Activated T-helper 1 cell treated with Interleukin-2 at 50 U/mL for 16 hours (primary cell): ENCODE measurements at regions not wholly inside any gene's neighbourhood (a gene's known extent, or its start where the extent isn't known, plus 50 kb on each side); places are given as distances from the start of the nearest gene placed in this dataset.
"Not testable (repeated sequence)": the region's sequence is repeated elsewhere in the genome, so short reads cannot be mapped to it uniquely, and the experiment has no call there.

Experiments used
- DNase-seq: peaks from one replicate; pipeline ENCODE4 v3.0.0-alpha.2; 2020; ENCODE audit warnings: low read depth

GRCh38 chr6:166724576-166724975, 97.5 kb upstream of the RPS6KA2 start:
- no peak for DNase-seq

DNA sequence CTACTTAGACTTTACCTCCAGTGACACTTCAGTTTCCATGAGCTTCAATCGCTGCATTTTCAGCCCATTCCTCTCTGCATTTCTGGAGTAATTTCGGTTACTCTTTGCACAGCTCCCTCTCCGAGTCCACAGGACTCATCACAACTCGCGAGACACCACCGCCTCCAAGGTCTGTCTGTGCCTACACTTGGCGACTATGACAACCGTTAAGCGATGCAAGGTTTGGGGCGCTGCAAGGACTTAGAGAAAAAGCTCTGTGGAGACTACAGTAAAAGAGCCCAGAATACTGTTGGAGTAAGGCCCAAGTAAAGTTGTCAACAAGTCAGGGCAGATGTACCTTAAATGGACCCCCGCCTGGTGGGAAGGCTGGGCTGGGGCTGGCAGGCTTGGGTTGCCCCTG, 95.7 kb upstream of the RPS6KA2 start:
- no peak for DNase-seq

DNA sequence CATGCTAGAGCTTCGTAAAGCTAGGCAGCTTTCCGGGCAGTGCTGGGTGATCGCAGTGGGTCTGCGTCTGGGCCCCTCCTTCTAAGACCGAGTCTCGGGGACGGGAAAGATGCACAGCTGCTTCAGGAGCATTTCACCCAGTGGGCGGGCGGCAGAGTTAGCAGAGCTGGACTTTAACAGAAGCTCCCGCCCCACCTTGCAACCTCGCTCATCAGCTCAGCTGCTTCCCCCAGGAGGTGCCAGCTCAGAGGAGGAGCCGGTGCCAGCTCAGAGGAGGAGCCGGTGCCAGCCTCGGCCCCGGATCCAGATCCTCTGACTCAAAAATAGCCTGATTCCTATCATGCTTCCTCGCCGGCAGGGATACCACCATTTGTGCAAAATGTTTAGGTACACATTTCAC, 94.5 kb upstream of the RPS6KA2 start:
- no peak for DNase-seq

GRCh38 chr6:166720856-166721255, 93.8 kb upstream of the RPS6KA2 start:
- DNase-seq: no peak

DNA sequence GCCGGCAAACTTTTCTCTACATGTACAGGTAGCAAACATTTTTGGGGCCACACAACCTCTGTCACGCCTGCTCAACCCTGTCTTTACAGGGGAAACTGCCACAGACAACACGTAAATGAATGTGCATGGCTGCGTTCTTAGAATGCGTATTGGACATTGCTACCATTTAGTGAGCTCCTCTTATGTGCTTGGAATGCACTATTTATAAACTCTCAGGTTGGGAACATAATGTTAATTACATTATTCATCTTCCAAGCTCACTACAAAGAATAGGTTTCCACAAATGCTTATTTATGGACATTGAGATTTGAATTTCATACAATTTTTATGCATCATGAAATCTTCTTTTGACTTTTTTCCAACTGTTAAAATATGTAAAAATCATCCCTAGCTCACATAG, 92.0 kb upstream of the RPS6KA2 start:
- no peak for DNase-seq

DNA sequence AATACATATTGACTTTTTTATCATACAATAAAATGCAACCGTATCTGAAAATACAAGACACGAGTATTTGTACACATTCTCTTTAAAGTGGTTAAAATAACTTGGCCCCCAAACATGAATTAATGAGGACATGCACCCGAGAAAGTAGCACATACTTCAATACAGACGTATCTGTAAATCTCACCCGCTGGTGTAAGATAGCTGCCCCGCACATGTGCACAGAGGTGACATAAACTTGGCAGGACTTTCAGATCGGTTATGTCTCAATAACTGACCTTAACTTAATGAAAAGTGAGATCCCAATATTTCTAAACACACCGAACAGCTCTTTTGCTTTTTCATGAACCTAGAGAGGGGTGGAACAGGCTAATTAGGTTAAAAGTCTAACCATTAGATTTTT, 91.5 kb upstream of the RPS6KA2 start:
- no peak for DNase-seq

DNA sequence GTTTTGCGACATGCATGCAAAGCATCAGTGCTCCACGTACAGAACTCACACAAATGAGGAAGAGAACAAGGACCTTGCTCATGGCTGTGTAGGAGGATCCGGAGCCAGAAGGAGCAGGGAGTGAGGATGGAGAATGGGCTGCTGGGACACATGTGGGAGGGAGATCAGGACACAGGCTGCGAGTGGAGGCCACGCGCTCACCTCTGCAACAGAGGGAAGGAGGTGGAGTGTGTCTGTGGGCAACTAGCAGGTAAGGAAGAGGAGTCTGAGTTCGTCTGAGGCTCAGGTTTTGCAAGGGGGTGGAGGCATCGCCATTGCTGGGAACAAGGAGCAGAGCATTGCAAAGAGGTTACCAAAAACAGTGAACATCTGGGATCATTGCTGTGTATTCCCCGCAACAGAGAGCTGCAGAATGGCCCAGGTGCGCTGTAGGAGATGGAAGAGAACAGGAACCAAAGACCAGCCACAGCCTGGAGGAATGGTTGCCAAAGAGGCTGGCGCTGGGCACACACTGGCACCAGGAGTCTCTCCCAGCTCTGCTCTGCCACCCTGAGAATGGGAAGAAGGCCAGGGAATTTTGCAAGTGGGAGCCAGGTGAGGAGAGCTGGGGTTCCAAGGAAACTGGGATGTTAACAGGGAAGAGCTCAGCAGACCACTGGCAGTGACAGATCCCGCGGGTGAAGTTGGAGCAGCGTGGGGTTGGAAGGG, 90.0 kb upstream of the RPS6KA2 start:
- no peak for DNase-seq

DNA sequence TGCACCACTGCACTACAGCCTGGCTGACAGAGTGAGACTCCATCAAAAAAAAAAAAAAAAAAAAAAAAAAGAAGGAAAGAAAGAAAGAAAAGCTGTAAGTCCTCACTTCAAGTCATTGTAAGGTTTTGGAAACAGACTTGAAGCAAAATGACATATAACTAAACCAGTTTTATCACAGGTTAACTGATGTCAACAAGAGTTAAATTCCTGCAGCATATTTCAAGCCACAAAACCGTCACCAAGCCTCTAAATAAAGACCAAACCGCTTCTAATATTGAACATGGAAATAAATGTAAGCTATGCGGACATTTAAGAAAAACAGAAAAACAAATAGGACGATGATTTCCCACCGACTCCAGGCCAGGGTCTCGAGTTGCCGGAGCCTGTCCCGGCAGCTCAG, 88.9 kb upstream of the RPS6KA2 start:
- DNase-seq: no peak

DNA sequence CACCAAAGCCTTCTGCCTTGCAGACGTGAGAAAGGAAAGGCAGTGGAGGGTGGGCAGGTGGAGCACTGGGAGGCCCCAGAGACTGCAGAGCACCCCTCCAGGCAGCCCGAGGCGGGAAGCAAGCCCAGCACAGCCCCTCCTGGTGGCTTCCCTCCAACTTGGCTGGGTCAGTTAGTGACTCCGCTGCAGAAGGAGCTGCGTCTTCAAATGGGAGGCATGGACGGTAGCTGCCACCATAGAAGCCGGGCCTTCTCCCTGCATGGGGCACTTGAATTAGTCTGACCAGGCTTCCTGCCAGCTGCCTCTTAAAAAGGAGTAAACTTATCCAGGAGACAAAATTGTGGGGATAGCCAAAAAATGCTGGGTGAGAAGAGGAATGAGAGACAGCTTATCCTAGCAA, 88.0 kb upstream of the RPS6KA2 start:
- no peak for DNase-seq

GRCh38 chr6:166714581-166714980, 87.5 kb upstream of the RPS6KA2 start:
- no peak for DNase-seq

- no peak for DNase-seq
Measured at GRCh38 chr6:166714187-166714510, 87.1 kb upstream of the RPS6KA2 start.

DNA sequence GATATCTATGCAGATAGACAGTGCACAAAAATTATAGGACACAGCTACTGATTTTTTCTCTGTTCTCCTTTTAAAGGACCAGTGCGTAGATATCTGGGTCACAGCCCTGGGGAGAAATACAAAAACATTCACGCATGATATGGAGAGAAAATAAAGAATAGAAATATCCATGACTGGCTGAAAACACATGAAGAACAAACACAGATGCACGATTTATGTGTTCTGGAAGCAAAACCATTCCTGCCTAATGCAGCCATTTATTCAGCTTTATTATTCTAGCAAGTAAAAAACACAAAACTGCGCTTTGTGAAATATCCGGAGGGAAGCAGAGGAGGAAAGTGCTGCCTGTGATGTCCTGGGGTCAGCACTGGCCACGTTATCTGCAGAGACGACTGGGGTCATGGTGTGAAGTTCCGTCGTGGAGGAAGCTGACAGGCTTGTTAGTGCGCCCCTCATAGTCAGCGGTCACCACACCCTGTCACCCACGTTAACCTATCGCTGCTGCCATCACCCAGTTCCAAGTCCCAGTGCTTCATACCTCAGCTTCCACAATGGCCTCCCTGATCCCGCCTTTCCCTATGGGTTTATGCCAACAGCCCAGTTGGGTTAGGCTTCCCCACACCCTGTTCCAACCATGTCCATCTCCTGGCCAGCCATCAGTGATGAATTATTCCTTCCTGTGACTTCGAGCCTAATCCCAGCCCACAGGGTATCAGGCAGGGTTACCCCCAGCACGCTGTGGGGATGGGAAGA, 86.6 kb upstream of the RPS6KA2 start:
- DNase-seq: no peak

DNA sequence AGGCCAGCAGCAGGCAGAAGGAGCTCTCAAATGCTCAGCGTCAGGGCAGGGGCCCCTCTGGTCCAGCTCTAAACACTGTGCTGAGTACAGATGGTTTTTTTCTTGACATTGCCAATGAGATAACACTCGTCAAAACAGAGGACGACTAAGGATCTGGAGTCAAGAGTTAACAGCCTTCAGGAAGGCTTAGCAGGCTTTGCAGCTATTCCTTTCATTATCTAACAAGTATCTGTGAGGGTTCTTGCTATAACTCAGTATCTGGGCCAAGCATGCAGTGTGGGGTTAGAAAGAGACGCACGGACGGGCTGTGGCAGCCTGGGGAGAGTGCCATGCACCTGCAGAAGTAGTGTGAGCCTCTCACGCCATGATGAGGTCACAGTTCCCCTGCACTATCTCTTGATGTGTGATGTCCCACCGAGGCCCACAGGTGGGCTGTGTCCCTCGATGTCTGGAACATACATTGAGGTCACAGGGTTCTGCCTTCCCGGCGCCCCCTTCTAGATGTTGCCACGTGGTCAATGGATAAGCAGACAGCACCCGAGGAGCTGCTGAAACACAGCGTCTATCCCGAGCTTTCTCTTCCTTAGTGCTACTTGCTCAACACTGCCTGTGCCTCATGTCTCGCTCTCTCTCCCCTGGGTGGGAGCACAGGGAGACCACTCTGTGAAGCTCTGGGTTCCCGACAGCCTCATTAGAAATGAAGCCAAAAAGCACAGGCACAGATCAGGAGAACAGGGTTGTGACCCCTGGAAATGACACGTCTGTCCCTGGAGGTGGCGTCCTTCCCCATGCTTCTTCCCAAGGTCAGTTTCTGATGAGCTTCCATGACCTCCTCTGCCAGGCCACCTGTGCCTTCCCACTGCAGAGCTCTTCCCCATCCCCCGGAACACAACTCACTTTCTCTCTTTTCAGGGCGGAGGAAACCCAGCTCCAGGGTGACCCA, 85.5 kb upstream of the RPS6KA2 start:
- DNase-seq: no peak

DNA sequence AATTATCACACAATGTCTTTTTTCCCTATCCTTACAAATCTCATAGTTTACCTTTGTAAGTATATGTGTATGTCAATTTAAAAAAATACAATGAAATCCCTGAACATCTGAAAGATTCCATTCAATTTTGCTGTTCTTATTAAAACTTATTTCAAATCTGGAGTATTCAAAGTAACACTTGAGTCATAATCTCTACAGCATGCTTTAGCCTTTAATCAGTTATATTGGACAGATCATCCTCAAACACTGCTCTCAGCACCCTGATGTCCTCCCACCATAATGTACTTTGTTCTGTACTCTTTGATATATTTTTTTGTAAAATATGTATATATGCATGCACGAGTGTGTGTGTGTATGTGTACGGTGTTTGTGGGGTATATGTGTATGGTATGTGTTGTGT, 83.0 kb upstream of the RPS6KA2 start:
- DNase-seq: no peak

DNA sequence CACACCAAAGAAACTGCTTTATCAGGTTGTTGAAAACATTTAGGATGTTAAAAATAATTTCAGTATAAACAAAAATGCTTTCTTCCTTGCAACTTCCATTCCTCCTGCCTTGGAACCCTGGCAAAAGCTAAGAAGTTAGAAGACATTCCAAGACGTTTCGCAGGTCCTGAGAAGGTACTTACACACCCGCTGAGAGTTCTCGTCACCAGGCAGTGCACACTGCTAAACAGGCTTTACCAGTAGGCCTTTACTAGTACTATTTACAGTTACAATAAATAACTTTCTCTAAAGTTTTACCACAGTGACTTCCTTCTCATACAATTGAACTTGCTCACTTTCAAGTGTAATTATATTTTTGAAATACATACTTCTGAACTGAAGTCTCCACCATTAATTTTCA, 81.4 kb upstream of the RPS6KA2 start:
- no peak for DNase-seq

DNA sequence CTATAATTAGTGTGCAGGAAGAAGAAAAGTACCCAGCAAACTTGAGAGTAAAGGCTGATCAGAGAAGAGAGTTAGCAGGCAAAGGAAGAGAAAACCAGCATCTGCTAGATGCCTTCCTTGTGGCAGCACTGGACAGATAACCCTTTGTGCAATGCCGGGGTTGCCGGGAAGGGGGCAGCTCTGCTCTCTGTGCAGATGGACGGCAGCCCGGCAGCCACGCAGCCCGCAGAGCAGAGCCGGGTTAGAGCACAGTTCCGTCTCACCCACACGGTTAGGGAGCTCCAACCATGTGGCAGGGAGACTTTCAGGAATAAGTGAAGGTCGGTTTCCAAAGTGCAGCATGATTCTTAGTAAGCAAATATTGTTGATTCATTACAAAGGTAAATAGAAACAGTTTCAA, 80.0 kb upstream of the RPS6KA2 start:
- DNase-seq: no peak

DNA sequence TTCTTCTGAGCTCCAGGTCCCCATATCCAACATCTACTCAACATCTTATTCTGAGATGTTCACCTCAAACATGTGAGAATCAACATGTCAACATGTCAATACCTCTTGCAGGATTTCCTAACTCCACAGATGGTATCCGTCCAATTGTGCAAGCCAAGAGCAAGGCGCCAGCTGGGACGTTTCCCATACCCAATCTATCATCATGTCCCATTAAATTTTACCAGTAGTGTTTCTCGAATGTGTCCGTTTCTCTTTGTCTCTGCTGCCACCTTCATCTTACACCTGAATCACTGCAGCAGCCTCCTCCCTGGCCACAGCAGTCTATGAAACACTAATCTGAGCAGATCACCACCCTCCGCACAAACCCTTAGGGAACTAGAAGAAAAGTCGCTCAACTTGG, 78.0 kb upstream of the RPS6KA2 start:
- DNase-seq: no peak

GRCh38 chr6:166704171-166704570, 77.1 kb upstream of the RPS6KA2 start:
- DNase-seq: no peak

GRCh38 chr6:166703149-166703710, 76.2 kb upstream of the RPS6KA2 start:
- no peak for DNase-seq

- DNase-seq: not testable (repeated sequence)
Measured at GRCh38 chr6:166701424-166701823, 74.4 kb upstream of the RPS6KA2 start.

DNA sequence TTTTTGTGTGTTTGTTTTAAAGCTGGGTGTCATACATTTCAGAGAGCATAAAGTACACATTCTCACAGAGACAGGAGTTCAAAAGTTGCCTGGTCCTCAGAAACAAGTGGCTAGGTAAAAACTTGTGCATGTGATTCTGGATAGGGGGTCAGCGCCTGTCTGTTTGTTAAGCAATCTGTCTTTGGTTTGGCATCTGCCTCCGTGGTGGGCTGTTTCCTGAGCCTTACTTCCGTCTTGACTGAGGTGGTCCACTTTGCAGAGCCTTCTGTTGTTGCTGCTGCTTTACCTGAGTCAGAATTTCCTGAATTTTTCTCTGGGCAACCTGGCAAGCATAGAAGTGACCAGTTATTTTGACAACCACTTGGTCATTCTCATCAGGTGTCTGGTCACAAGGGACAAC, 73.8 kb upstream of the RPS6KA2 start:
- DNase-seq: not testable (repeated sequence)

- no peak for DNase-seq
Measured at GRCh38 chr6:166697113-166697512, 70.1 kb upstream of the RPS6KA2 start.

GRCh38 chr6:166693880-166694279, 66.8 kb upstream of the RPS6KA2 start:
- DNase-seq: no peak
